Suprapubic skin (tissue), 3 donors: ENCODE measurements at regions not wholly inside any gene's neighbourhood (a gene's known extent, or its start where the extent isn't known, plus 50 kb on each side); places are given as distances from the start of the nearest gene placed in this dataset.

Experiments
- POLR2A ChIP-seq, 2 donors: fragments of 450-650 bp; IDR thresholded peaks; one replicate each; pipeline ENCODE4 v1.6.1; 2017; ENCODE audit warnings: antibody characterized with exemption in 2 of 2, mild to moderate bottlenecking in 2 of 2, moderate library complexity in 2 of 2
- TF ChIP-seq, protein P1 (sequence below), 2 donors: fragments of 200-600 bp in 1 of 2; fragments of 450-650 bp in 1 of 2; sonication (generic) in 1 of 2; IDR thresholded peaks; one replicate each; pipeline ENCODE4 v1.5.1; 2016 to 2019; ENCODE audit warnings: antibody characterized with exemption in 2 of 2, mild to moderate bottlenecking in 1 of 2, moderate library complexity in 1 of 2

DNA sequence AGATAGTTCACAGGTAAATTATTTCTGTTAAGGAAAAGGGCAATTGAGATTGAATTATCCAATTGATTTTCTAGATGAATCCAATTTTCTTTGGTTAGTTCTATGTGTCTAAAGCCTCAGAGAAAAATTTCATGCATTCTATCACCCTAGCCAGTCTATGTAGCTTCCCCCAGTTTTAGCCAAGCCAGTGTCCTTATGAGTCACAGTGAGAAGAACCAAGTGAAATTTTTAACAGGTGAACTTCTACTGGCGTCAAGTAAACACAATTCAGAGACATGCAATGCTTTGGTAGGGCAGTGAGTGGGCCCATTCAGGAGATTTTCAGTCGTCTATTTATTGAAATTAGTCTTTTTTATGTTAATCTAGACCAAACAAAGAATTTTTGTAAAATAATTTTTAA is 1077.4 kb upstream of the ARRDC3 start:
- TF ChIP-seq, protein P1, sequence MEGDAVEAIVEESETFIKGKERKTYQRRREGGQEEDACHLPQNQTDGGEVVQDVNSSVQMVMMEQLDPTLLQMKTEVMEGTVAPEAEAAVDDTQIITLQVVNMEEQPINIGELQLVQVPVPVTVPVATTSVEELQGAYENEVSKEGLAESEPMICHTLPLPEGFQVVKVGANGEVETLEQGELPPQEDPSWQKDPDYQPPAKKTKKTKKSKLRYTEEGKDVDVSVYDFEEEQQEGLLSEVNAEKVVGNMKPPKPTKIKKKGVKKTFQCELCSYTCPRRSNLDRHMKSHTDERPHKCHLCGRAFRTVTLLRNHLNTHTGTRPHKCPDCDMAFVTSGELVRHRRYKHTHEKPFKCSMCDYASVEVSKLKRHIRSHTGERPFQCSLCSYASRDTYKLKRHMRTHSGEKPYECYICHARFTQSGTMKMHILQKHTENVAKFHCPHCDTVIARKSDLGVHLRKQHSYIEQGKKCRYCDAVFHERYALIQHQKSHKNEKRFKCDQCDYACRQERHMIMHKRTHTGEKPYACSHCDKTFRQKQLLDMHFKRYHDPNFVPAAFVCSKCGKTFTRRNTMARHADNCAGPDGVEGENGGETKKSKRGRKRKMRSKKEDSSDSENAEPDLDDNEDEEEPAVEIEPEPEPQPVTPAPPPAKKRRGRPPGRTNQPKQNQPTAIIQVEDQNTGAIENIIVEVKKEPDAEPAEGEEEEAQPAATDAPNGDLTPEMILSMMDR (IDR thresholded peaks at IDR 0.05), result no peak
- no peak for TF ChIP-seq POLR2A (IDR thresholded peaks at IDR 0.05)
